Dedifferentiated amniotic fluid mesenchymal stem cell (primary cell): ENCODE measurements at regions not wholly inside any gene's neighbourhood (a gene's known extent, or its start where the extent isn't known, plus 50 kb on each side); places are given as distances from the start of the nearest gene placed in this dataset.
"Not testable (repeated sequence)": the region's sequence is repeated elsewhere in the genome, so short reads cannot be mapped to it uniquely, and the experiment has no call there.

ENCODE experiments used
- DNase-seq: peaks from one replicate; pipeline ENCODE4 v3.0.0-alpha.2; 2016; ENCODE audit errors: extremely low spot score

GRCh38 chrX:35221391-35221790 is 278.8 kb downstream of the FAM47B start:
- not testable (repeated sequence) for DNase-seq

- DNase-seq, result no peak
Observed at GRCh38 chrX:35244088-35244741, 301.6 kb downstream of the FAM47B start.

GRCh38 chrX:35244796-35245508 is 302.4 kb downstream of the FAM47B start:
- no peak for DNase-seq

GRCh38 chrX:35251226-35251625 is 308.6 kb downstream of the FAM47B start:
- DNase-seq, result no peak

- DNase-seq, result no peak
Observed at GRCh38 chrX:35276115-35276514, 333.5 kb downstream of the FAM47B start.

GRCh38 chrX:35285289-35285962 is 342.8 kb downstream of the FAM47B start:
- no peak for DNase-seq

- no peak for DNase-seq
Observed at GRCh38 chrX:35288657-35289056, 346.1 kb downstream of the FAM47B start.

- no peak for DNase-seq
Observed at GRCh38 chrX:35289952-35290351, 347.4 kb downstream of the FAM47B start.

- no peak for DNase-seq
Observed at GRCh38 chrX:35291013-35291412, 348.4 kb downstream of the FAM47B start.

- no peak for DNase-seq
Observed at GRCh38 chrX:35292522-35292921, 349.9 kb downstream of the FAM47B start.

GRCh38 chrX:35305037-35305436 is 362.4 kb downstream of the FAM47B start:
- DNase-seq, result not testable (repeated sequence)

GRCh38 chrX:35339796-35340195 is 397.2 kb downstream of the FAM47B start:
- DNase-seq, result no peak

GRCh38 chrX:35340465-35340864 is 397.9 kb downstream of the FAM47B start:
- no peak for DNase-seq

GRCh38 chrX:35351212-35351611 is 408.6 kb downstream of the FAM47B start:
- DNase-seq, result no peak

- DNase-seq, result no peak
Observed at GRCh38 chrX:35351795-35352483, 409.3 kb downstream of the FAM47B start.

- DNase-seq, result no peak
Observed at GRCh38 chrX:35357656-35358055, 415.1 kb downstream of the FAM47B start.

GRCh38 chrX:35362866-35363265 is 420.3 kb downstream of the FAM47B start:
- no peak for DNase-seq

- no peak for DNase-seq
Observed at GRCh38 chrX:35374116-35374515, 424.0 kb upstream of the MAGEB16 start.

GRCh38 chrX:35380808-35381700 is 417.1 kb upstream of the MAGEB16 start:
- no peak for DNase-seq

GRCh38 chrX:35381709-35382108 is 416.4 kb upstream of the MAGEB16 start:
- not testable (repeated sequence) for DNase-seq

GRCh38 chrX:35382966-35383365 is 415.2 kb upstream of the MAGEB16 start:
- DNase-seq, result no peak
